ENCODE measurements at regions not wholly inside any gene's neighbourhood (a gene's known extent, or its start where the extent isn't known, plus 50 kb on each side); places are given as distances from the start of the nearest gene placed in this dataset.

DNA sequence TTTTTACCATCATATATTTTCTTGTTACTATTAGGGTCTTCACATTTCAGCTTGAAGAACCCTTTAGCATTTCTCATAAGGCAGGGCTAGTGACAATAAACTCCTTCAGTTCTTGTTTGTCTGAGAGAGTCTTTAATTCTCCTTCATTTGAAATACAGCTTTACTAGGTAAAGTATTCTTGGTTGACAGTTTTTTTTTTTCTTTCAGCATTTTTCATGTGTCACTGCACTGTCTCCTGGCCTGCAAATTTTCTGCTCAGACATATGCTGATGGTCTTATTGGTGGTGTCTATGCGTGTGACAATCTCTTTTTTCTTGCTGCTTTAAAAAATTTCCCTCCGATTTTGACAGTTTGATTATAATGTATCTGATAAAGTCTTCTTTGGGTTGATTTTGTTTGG lies 399.9 kb downstream of the SH3GL2 start:
- no peak for DNase-seq

DNA sequence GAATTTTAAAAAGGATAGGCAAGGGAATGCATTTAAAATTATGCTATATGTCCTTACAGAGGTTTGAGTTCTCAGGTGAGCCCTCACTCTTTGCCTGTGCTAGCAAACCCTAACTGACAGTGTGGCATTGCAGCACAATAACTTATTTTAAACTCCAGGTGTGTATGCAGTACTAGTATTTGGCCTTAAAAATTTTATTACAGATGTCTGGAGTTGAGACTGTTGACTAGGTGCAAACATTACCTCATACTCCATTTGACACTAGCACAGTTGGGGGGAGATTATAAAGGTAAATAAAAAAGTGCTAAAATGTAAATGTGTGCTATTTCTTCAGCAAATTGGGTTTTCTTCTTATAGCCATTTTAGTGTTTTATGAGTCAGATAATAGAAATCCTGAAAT lies 407.7 kb downstream of the SH3GL2 start:
- no peak for DNase-seq

DNA sequence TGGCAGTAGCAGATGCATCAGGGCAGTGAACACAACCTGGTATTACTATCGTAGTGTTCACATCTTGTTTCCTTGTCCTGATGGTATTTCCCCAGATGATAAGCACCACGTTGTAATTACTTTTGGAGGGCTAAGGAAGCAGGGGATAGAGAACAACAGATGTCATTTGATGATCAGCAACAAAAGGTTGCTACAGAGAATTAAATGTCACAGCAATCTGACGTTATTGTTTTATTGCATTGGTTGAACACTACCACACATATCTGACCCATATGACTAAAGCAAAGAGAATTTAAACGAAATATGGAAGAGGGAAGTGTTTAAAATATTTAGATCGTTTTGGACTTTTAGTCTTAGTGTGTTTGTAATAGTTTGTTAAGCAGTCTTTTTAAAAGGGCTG lies 408.3 kb downstream of the SH3GL2 start:
- no peak for DNase-seq

- no peak for DNase-seq
Measured at GRCh38 chr9:17988489-17988888, 409.6 kb downstream of the SH3GL2 start.

GRCh38 chr9:17990602-17991001 lies 411.7 kb downstream of the SH3GL2 start:
- DNase-seq, result no peak

DNA sequence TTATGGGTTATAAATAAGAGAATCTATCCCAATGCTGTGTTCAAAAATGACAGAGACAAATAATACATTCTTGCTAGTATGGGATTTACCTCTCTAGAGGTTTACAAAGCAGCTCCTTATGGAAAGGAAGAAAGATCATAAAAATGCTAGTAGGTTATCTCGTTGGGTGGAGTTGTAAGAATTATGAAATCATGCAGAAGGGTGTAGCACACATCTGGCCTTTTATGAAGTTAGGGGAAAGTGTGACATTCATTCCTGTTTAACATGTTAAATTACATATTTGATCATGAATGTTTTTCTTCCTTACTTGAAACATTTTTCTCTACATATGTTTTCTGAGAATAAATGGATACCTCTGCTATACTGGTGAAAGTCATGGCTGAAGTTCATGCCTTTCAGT lies 414.2 kb downstream of the SH3GL2 start:
- DNase-seq, result no peak

DNA sequence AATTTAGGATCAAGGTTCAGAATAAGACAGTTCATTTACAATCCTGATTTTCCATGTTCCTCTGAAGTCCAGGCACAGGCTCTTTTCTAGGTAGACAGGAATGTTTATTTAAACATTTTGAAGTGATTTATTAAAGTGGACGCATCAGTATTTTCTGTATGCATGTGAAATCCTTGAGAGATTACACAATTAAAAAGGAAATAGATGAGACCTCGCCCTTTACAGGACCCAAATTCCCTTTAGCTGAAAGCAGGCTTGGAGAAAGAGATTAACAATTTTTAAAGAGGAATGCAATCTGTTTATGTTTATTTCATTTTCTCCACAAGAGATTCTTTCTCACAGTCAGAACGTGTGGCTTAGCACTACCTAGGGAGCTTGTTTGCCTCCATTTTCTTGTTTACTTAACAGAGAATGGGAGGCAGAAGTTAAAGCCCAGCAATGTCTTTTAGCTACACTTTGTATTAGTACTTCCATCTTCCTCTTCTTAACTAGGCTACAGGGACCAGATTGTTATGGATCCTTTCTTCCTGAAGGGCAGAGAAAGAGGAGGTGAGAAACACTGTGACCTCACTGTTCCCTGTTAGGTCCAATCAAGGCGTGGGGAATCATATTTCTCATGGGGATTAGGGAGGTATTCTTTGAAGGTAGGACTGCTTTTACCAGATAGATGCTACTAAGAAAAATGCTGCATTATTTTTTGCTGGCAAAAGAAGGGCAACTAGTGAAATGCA lies 416.0 kb downstream of the SH3GL2 start:
- DNase-seq, result no peak

- no peak for DNase-seq
Measured at GRCh38 chr9:17996728-17997127, 417.9 kb downstream of the SH3GL2 start.

DNA sequence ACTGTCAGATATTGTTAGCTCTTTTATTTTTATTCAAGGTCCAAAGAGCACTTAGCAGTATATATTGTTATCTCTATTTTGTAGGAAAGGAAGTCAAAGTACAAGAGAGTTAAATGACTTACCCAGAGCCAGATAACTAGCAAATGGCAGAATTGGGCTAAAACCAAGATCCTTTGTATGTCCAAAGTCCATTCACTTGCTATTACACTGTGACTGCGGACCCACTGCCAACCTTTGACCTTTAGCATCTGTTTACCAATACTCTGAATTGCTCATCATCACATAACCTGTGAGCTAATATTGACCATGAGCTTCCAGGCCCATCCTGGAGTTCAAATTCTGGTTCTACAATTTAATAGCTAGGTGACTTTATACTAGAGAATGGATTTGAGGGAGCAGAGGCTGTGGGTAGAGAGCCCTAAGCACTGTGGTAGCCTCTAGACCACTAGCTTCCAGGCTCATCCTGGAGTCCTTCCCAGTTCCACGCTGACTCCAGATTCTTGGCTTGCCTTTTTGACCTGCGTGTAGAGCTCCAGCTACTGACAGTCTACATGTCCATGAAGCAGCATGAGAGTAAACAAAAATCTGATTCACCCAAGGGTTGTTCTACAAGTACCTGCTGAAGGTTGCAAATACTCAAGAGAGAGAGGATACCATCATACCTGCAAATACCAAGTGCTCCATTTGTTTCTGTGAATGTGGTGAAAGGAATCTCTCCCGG lies 424.0 kb downstream of the SH3GL2 start:
- DNase-seq, result no peak

GRCh38 chr9:18006591-18006990 lies 427.7 kb downstream of the SH3GL2 start:
- DNase-seq, result no peak

GRCh38 chr9:18007621-18008020 lies 428.8 kb downstream of the SH3GL2 start:
- no peak for DNase-seq

DNA sequence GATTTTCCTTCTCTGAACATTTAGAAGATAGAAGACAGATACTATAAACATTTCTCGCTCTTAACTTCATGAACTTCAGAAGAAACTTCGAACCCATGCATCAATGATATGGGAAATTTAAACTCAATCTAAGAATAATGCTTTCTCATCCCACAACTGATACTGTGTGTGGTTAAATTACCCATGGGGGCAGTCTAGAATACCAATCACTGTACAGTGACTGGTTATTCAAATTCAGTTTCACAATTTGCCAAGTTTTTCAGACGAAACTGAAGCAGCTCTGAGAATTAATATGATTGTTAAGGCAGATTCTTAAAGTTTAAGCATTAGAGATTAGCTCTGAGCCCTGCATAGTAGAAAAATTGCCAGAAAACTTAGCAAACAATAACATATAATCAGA lies 431.0 kb downstream of the SH3GL2 start:
- no peak for DNase-seq

GRCh38 chr9:18010492-18010891 lies 431.6 kb downstream of the SH3GL2 start:
- DNase-seq, result no peak

GRCh38 chr9:18012170-18012569 lies 433.3 kb downstream of the SH3GL2 start:
- no peak for DNase-seq

DNA sequence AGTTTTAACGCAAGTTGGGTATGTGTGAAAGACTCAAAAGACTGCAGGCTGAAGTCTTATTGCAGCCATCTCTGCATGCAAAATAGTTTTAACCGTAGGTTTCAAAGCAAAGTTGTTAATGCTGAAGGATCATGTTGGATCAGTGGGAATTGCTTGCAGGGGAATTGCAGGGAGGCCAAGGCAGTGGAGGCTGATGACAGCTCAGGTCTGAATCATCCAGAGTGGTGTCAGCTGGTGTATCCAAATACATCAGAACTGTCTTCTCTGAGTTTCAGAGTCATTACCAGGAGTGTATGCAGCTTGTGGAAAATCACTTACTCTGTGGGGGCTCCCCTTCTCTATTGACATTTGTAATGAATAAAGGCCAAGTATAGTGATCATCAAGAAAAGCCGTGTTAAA lies 435.7 kb downstream of the SH3GL2 start:
- no peak for DNase-seq

DNA sequence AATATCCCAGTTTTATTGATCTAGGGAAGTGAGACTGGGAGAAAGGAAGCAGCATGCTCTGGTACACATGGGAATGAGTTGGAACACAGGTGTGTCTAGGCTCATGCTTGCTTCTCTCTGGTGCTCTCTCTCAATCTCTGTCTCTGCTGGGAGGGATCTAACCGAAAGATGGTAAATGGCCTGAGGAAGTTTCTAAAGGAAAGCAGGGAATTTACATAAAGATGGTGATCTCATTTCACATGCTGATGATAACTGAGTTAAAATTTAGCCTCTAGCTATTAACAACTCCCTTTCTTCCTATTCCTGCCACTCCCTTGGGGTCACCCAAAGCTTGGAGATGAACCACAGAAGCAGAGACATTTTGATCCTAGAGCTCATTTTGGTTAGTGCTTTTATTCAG lies 436.2 kb downstream of the SH3GL2 start:
- no peak for DNase-seq

DNA sequence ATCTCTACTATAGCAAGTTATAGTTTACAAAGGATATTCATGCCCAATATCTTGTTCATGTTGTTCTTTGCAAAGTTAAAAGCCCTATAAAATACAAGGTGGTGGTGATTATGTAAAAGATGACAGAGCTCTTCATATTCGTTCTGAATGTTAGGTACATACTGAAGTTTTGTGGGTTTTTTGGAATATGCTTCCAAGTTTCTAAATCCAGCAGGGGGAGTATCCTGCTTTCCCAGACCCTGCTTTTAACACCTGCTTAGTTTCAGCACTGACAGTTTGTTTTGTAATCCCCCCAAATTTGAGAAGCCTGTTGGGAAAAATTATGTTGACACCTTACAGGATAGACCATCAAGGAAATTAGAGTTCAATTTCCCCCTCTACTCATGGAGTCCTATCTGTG lies 438.3 kb downstream of the SH3GL2 start:
- DNase-seq, result no peak

DNA sequence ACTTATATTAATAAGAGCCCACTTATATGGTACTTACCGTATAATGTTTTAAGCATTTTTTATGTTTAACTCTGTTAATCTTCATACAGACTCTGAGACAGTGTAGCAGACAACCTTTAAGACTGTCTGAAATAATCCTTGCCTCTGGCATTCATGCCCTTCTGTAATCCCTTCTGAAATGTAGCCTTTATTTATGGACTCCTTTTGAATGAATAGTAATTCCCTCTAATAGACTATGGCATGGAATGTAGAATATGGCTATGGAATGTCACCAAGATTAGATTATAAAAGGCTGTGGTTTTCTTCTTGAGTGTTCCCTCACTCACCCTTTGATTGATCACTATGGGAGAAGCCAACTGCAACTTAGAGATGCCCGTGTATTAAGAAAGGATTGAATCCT lies 439.4 kb downstream of the SH3GL2 start:
- no peak for DNase-seq

- DNase-seq, result no peak
Measured at GRCh38 chr9:18018661-18019060, 439.8 kb downstream of the SH3GL2 start.

DNA sequence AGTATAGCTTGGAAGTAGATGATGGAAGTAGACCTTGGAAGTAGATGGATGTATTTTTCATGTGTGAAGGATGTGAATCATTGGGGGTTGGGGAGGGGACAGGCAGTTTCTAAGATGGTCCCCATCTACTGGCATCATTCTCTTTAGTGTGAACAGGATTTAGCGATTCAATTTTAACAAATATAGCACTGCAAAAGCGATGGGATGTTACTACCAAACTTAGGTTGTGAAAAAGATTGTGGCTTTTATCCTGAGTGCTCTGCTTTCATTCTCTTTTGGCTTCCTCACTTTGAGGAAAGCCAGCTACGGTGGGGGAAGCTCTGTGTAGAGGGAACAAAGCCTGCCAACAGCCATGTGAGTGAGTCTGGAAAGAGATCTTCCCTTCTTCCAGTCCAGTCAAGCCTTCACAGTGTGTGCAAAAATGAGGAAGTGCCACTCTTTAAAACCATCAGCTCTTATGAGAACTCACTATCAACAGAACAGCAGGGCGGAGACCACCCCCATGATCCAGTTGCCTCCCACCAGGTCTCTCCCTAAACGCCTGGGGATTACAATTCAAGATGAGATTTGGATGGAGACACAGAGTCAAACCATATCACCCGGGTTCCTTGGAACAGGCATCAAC lies 441.4 kb downstream of the SH3GL2 start:
- no peak for DNase-seq

GRCh38 chr9:18022642-18023041 lies 443.8 kb downstream of the SH3GL2 start:
- DNase-seq, result no peak

- DNase-seq, result no peak
Measured at GRCh38 chr9:18023332-18023731, 444.5 kb downstream of the SH3GL2 start.

DNA sequence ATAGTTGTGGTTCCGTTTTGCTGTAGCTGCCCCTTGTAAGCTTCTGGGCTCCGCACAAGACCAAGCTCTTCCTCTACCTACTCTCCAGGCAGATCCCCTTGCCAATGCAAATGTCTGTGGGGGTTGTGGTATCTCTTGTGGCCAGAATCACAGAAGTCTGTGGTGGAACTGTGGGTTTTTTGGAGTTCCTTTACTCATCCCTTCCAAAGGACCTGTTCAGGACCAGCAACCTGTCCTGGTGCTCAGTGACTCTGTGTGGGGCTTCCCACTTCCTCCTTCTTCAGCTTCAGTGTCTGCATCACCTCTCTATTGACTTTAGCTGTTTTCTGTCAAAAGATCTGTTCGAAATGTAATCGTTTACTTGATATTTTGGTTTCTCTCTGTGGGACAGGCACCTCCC lies 441.3 kb upstream of the ADAMTSL1 start:
- DNase-seq, result no peak

GRCh38 chr9:18036422-18037187 lies 437.3 kb upstream of the ADAMTSL1 start:
- DNase-seq, result no peak
